ENCODE measurements at regions not wholly inside any gene's neighbourhood (a gene's known extent, or its start where the extent isn't known, plus 50 kb on each side); places are given as distances from the start of the nearest gene placed in this dataset.

- Histone ChIP-seq H3K36me3 (ENCODE audit: control insufficient read depth in 2 of 2, insufficient read depth in 1 of 2, low read length in 2 of 2) (no peaks in the 10 kb centered on the region), H3K4me1 (ENCODE audit: control insufficient read depth, insufficient read depth, low read length) (peaks cover 4% of the 10 kb centered on the region), H3K4me3 (ENCODE audit: low read depth, low read length) (no peak overlapping the region), H3K27ac (ENCODE audit: extremely low read depth, low read depth, low read length) (no peak overlapping the region), H3K9me3 (ENCODE audit: control insufficient read depth, insufficient read depth, low read depth, low read length) (no peaks in the 10 kb centered on the region)
- TF ChIP-seq GFI1B (tag by site-specific recombination; IDR thresholded peaks at IDR 0.05) (peak; percentile 18; the same call in 1 of the 2 replicates), ZNF76 (tag by site-specific recombination; IDR thresholded peaks at IDR 0.05; ENCODE audit: borderline replicate concordance, low read depth) (no peak), PRDM6 (tag by site-specific recombination; IDR thresholded peaks at IDR 0.05) (peak; percentile 16; the same call in 1 of the 2 replicates)
- ChIA-PET POLR2A (no interaction called here), CTCF (interaction anchor here (0.6 kb wide), 1 partner anchor 697 kb away, joined by 3 read pairs; no protein-coding TSS in a partner anchor)
Measured at GRCh38 chr7:130879191-130879590, 145.2 kb upstream of the KLF14 start.

GRCh38 chr7:130880668-130881067, 146.7 kb upstream of the KLF14 start:
- Histone ChIP-seq H3K36me3 (ENCODE audit: control insufficient read depth in 2 of 2, insufficient read depth in 1 of 2, low read length in 2 of 2) (no peaks in the 10 kb centered on the region), H3K9me3 (ENCODE audit: control insufficient read depth, insufficient read depth, low read depth, low read length) (no peaks in the 10 kb centered on the region), H3K27ac (ENCODE audit: extremely low read depth, low read depth, low read length) (no peak overlapping the region), H3K4me1 (ENCODE audit: control insufficient read depth, insufficient read depth, low read length) (peaks cover 4% of the 10 kb centered on the region), H3K4me3 (ENCODE audit: low read depth, low read length) (no peak overlapping the region)
- CTCF ChIA-PET, result interaction anchor here (1.0 to 9.0 kb wide), 2 partner anchors 15 to 158 kb away, joined by 3 to 63 read pairs; no protein-coding TSS in a partner anchor
- TF ChIP-seq ZNF596 (tag by site-specific recombination; IDR thresholded peaks at IDR 0.05) (no peak), KLF9 (tag by site-specific recombination; IDR thresholded peaks at IDR 0.05; ENCODE audit: low read depth) (no peak), MYNN (tag by site-specific recombination; IDR thresholded peaks at IDR 0.05; ENCODE audit: borderline replicate concordance) (no peak), ZNF580 (tag by site-specific recombination; IDR thresholded peaks at IDR 0.05) (no peak), OVOL3 (tag by site-specific recombination; IDR thresholded peaks at IDR 0.05) (no peak), ZNF114 (tag by site-specific recombination; IDR thresholded peaks at IDR 0.05) (no peak), ZNF302 (tag by site-specific recombination; IDR thresholded peaks at IDR 0.05; ENCODE audit: low read depth) (no peak), ZNF19 (tag by site-specific recombination; IDR thresholded peaks at IDR 0.05; ENCODE audit: low read depth) (no peak), ZNF2 (tag by site-specific recombination; IDR thresholded peaks at IDR 0.05) (no peak), ZNF555 (tag by site-specific recombination; conservative IDR thresholded peaks at IDR 0.05) (no peak), AEBP2 (tag by site-specific recombination; IDR thresholded peaks at IDR 0.05; ENCODE audit: borderline replicate concordance) (no peak), TRIM28 (IDR thresholded peaks at IDR 0.05; ENCODE audit: borderline replicate concordance, low read length) (no peak), KLF7 (tag by site-specific recombination; IDR thresholded peaks at IDR 0.05; ENCODE audit: borderline replicate concordance) (no peak), ZNF514 (tag by site-specific recombination; IDR thresholded peaks at IDR 0.05) (no peak), ZNF112 (tag by site-specific recombination; IDR thresholded peaks at IDR 0.05) (no peak)
- POLR2A ChIA-PET, result no interaction called here

- H3K9me3 ChIP-seq (ENCODE audit: control insufficient read depth, insufficient read depth, low read depth, low read length), result no peaks in the 10 kb centered on the region
- no peak overlapping the region for H3K27ac ChIP-seq (ENCODE audit: extremely low read depth, low read depth, low read length)
- ChIA-PET CTCF (interaction anchor here (1.0 to 9.0 kb wide), 3 partner anchors 10 to 158 kb away, joined by 3 to 63 read pairs (median 4); no protein-coding TSS in a partner anchor), POLR2A (no interaction called here)
- H3K4me3 ChIP-seq (ENCODE audit: low read depth, low read length), result no peak overlapping the region
- H3K36me3 ChIP-seq (ENCODE audit: control insufficient read depth in 2 of 2, insufficient read depth in 1 of 2, low read length in 2 of 2), result no peaks in the 10 kb centered on the region
- no peak for TF ChIP-seq SP3 (tag by site-specific recombination; IDR thresholded peaks at IDR 0.05)
- TF ChIP-seq WT1 (tag by site-specific recombination; IDR thresholded peaks at IDR 0.05), result no peak
- no peak for TF ChIP-seq PRDM4 (tag by site-specific recombination; IDR thresholded peaks at IDR 0.05)
- no peak for TF ChIP-seq ZNF324 (tag by site-specific recombination; IDR thresholded peaks at IDR 0.05)
- TF ChIP-seq ZNF184 (tag by site-specific recombination; IDR thresholded peaks at IDR 0.05), result no peak
- TF ChIP-seq ZNF114 (tag by site-specific recombination; IDR thresholded peaks at IDR 0.05), result no peak
- no peak for TF ChIP-seq ZNF777 (tag by site-specific recombination; IDR thresholded peaks at IDR 0.05; ENCODE audit: borderline replicate concordance)
- H3K4me1 ChIP-seq (ENCODE audit: control insufficient read depth, insufficient read depth, low read length), result peaks cover 4% of the 10 kb centered on the region
Measured at GRCh38 chr7:130881091-130881798, 147.2 kb upstream of the KLF14 start.

All from HEK293 (cell line).